ENCODE measurements at regions not wholly inside any gene's neighbourhood (a gene's known extent, or its start where the extent isn't known, plus 50 kb on each side); places are given as distances from the start of the nearest gene placed in this dataset.

DNA sequence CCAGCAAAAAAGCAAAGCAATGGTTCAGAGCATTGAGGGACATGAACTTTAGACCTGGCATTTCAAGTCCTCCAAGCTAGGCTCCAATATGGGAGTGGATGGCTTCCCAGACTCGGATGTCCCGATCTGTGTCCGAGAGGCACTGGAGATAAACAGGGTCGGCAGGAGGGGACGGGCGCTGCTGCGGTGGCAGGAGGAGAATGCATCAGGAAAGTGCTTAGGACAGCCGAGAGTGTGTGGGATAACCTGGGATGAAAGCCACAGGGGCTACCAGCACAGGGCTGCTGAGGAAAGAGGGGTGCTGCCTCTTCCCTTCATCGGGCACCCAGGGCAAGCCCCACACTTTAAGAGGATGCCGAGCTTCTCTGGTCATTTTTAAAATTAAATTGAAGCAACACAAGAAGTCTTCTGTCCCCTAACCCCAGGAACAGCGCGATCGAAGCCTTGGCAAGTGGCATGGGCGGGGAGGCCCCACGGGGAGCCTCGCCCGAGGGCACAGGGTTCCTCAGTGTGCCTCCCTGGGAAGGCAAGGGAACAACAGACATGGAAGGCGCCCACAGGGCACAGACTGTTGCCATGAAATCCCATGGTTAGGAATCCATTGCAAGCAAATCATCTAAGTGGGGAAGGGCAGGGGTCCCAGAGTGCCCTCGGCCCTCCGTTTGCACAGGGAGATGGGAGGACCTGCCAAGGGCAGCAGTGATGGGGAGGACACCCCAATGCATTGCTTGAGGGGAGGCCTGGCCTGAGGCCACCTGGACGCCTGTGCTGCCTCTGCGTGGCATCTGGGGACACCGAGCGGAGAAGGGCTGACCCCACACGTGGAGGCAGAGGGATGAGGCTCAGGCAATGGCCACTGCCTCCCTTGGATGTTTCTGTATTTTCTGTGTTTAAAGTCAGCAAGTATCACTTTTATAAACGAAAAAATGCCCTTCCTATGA lies 78.5 kb upstream of the GPC1 start:
- no peak for TF ChIP-seq EZH2 (IDR thresholded peaks at IDR 0.05; ENCODE audit: insufficient read depth, low read length)
- TF ChIP-seq, protein P1, sequence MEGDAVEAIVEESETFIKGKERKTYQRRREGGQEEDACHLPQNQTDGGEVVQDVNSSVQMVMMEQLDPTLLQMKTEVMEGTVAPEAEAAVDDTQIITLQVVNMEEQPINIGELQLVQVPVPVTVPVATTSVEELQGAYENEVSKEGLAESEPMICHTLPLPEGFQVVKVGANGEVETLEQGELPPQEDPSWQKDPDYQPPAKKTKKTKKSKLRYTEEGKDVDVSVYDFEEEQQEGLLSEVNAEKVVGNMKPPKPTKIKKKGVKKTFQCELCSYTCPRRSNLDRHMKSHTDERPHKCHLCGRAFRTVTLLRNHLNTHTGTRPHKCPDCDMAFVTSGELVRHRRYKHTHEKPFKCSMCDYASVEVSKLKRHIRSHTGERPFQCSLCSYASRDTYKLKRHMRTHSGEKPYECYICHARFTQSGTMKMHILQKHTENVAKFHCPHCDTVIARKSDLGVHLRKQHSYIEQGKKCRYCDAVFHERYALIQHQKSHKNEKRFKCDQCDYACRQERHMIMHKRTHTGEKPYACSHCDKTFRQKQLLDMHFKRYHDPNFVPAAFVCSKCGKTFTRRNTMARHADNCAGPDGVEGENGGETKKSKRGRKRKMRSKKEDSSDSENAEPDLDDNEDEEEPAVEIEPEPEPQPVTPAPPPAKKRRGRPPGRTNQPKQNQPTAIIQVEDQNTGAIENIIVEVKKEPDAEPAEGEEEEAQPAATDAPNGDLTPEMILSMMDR (IDR thresholded peaks at IDR 0.05; ENCODE audit: insufficient read depth, low read depth, low read length), result no peak

Data from astrocyte (in vitro differentiated cells and primary cell).